ENCODE measurements at regions not wholly inside any gene's neighbourhood (a gene's known extent, or its start where the extent isn't known, plus 50 kb on each side); places are given as distances from the start of the nearest gene placed in this dataset.
A peak's percentile ranks its signal among the peaks of the same experiment; 100 is the strongest.

DNA sequence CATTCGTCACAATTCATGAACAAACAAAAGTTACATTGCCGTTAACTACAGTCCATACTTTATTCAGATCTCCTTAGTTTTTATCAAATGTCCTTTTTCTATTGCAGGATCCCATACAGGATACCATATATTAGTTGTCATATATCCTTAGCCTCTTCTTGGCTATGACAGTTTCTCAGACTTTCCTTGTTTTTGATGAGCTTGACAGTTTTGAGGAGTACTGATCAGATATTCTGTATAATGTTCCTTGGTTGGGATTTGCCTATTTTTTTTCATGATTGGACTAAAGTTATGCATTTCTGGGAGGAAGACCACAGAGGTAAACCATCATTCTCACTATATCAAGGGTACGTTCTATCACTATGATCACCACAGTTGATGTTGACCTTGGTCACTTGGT lies 1627.4 kb upstream of the C9orf72 start:
- Histone ChIP-seq H3K4me3 (ENCODE audit: low read depth, low read length) (no peak overlapping the region), H3K23ac (ENCODE audit: low read length) (no peak overlapping the region)

DNA sequence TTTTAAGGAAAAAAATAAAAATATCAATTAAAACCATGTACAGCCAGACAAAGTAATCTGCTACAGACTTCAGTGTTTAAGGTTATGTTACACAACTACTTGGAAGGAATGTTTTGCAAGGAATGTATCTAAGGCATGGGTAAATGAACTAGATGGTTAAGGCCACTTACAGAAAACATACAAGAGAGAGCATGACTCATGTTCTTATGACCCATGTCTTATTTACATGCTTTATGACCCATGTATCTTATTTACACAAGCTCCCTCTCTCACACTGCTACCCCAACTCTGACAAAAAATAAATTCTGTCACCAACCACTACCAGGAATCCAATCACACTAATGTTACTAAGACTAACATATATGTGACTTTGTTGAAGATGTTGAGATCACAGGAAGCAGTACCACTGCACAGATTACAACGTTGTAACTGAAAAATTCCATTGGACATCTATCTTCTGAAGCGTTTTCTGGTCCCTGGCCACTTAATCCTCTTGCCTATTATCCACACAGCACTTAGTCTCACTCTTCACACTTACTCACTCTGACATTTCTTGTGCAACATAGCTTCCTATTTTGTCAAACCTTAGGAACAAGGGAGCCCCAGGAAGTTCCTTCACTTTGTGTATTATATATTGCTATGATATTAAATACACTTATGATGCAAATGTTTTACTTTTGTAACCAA lies 1630.1 kb upstream of the C9orf72 start:
- Histone ChIP-seq H2BK12ac (ENCODE audit: low read length) (no peak overlapping the region), H3K9me3 (ENCODE audit: insufficient read depth, low read depth, low read length) (no peaks in the 10 kb centered on the region), H3K36me3 (ENCODE audit: control insufficient read depth in 1 of 2, insufficient read depth in 2 of 2, low read length in 2 of 2) (no peaks in the 10 kb centered on the region), H3K79me2 (ENCODE audit: control insufficient read depth, insufficient read depth, low read length, poor library complexity) (no peaks in the 10 kb centered on the region), H3K4me1 (ENCODE audit: control insufficient read depth in 1 of 2, insufficient read depth in 2 of 2, low read length in 2 of 2) (no peaks in the 10 kb centered on the region), H3K9ac (ENCODE audit: low read length) (no peak overlapping the region), H3K14ac (ENCODE audit: low read length) (no peak overlapping the region), H3K23ac (ENCODE audit: low read length) (no peak overlapping the region), H2AK5ac (ENCODE audit: low read length) (no peak overlapping the region), H3K27me3 (ENCODE audit: insufficient read depth, low read length) (no peaks in the 10 kb centered on the region), H4K91ac (ENCODE audit: low read depth, low read length) (no peak overlapping the region), H3K27ac (ENCODE audit: low read depth, low read length) (no peak overlapping the region), H3K4me3 (ENCODE audit: low read depth, low read length) (no peak overlapping the region), H4K8ac (ENCODE audit: low read depth, low read length) (no peak overlapping the region), H3K4ac (ENCODE audit: low read depth, low read length) (no peak overlapping the region), H4K12ac (ENCODE audit: low read depth, low read length) (no peak overlapping the region), H2AFZ (ENCODE audit: insufficient read depth, low read length, poor library complexity) (no peak overlapping the region), H3K79me1 (ENCODE audit: low read length) (no peaks in the 10 kb centered on the region), H2BK5ac (ENCODE audit: low read depth, low read length, poor library complexity) (no peak overlapping the region), H3K4me2 (ENCODE audit: low read length) (no peak overlapping the region), H2BK120ac (ENCODE audit: insufficient read depth, low read length, poor library complexity) (no peak overlapping the region), H3K18ac (ENCODE audit: low read length) (no peak overlapping the region)
- DNase-seq: peak in 1 of 2 donors; percentile 35
- WGBS (ENCODE audit: extremely low coverage, insufficient coverage, insufficient read length): no CpG with 5 or more reads among the region's 2 CpGs

More for the DNA sequence above, 1627.4 kb upstream of the C9orf72 start:
- H3K27me3 ChIP-seq (ENCODE audit: insufficient read depth, low read length): no peaks in the 10 kb centered on the region
- no peaks in the 10 kb centered on the region for H3K79me1 ChIP-seq (ENCODE audit: low read length)
- H4K12ac ChIP-seq (ENCODE audit: low read depth, low read length): no peak overlapping the region
- no peak overlapping the region for H4K91ac ChIP-seq (ENCODE audit: low read depth, low read length)
- no peak for DNase-seq
- H3K79me2 ChIP-seq (ENCODE audit: control insufficient read depth, insufficient read depth, low read length, poor library complexity): no peaks in the 10 kb centered on the region
- WGBS (ENCODE audit: extremely low coverage, insufficient coverage, insufficient read length): no CpG with 5 or more reads among the region's 3 CpGs
- H3K4me1 ChIP-seq (ENCODE audit: control insufficient read depth in 1 of 2, insufficient read depth in 2 of 2, low read length in 2 of 2): no peaks in the 10 kb centered on the region
- H4K8ac ChIP-seq (ENCODE audit: low read depth, low read length): no peak overlapping the region
- H3K27ac ChIP-seq (ENCODE audit: low read depth, low read length): no peak overlapping the region
- H3K9me3 ChIP-seq (ENCODE audit: insufficient read depth, low read depth, low read length): no peaks in the 10 kb centered on the region
- no peak overlapping the region for H2AFZ ChIP-seq (ENCODE audit: insufficient read depth, low read length, poor library complexity)
- H3K18ac ChIP-seq (ENCODE audit: low read length): no peak overlapping the region
- no peak overlapping the region for H2BK12ac ChIP-seq (ENCODE audit: low read length)
- no peak overlapping the region for H3K4ac ChIP-seq (ENCODE audit: low read depth, low read length)
- no peaks in the 10 kb centered on the region for H3K36me3 ChIP-seq (ENCODE audit: control insufficient read depth in 1 of 2, insufficient read depth in 2 of 2, low read length in 2 of 2)
- no peak overlapping the region for H2BK120ac ChIP-seq (ENCODE audit: insufficient read depth, low read length, poor library complexity)
- H3K9ac ChIP-seq (ENCODE audit: low read length): no peak overlapping the region
- H2BK5ac ChIP-seq (ENCODE audit: low read depth, low read length, poor library complexity): no peak overlapping the region
- H3K4me2 ChIP-seq (ENCODE audit: low read length): no peak overlapping the region
- no peak overlapping the region for H3K14ac ChIP-seq (ENCODE audit: low read length)
- no peak overlapping the region for H2AK5ac ChIP-seq (ENCODE audit: low read length)

DNA sequence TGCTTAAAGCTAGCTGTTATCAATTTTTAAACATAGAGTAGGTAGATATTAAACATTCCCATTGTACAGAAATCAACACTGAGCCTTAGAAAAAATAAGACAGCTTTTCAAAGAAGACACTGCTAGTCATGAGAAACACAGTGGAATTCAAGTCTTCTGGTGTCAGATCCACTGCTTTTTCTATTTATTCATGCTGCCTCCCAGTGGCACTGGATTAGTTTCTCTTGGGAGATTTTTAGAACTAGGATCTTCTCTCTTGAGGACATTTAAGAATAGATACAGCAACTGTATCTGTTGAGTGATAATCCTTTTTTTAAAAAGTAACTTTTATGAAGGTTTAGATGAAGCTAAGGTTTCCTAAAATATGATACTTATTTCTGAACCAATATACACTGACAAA lies 1635.4 kb upstream of the C9orf72 start:
- no peak overlapping the region for H3K4me3 ChIP-seq (ENCODE audit: low read depth, low read length)
- no peaks in the 10 kb centered on the region for H3K9me3 ChIP-seq (ENCODE audit: insufficient read depth, low read depth, low read length)
- no peak overlapping the region for H3K9ac ChIP-seq (ENCODE audit: low read length)
- H3K36me3 ChIP-seq (ENCODE audit: control insufficient read depth in 1 of 2, insufficient read depth in 2 of 2, low read length in 2 of 2): no peaks in the 10 kb centered on the region
- no peak overlapping the region for H4K8ac ChIP-seq (ENCODE audit: low read depth, low read length)
- H4K12ac ChIP-seq (ENCODE audit: low read depth, low read length): no peak overlapping the region
- DNase-seq: no peak
- H3K79me2 ChIP-seq (ENCODE audit: control insufficient read depth, insufficient read depth, low read length, poor library complexity): no peaks in the 10 kb centered on the region
- H3K18ac ChIP-seq (ENCODE audit: low read length): no peak overlapping the region
- H2AK5ac ChIP-seq (ENCODE audit: low read length): no peak overlapping the region
- no peak overlapping the region for H3K4me2 ChIP-seq (ENCODE audit: low read length)
- H3K27me3 ChIP-seq (ENCODE audit: insufficient read depth, low read length): peaks cover 8% of the 10 kb centered on the region
- H2BK12ac ChIP-seq (ENCODE audit: low read length): no peak overlapping the region
- H3K79me1 ChIP-seq (ENCODE audit: low read length): no peaks in the 10 kb centered on the region
- H2BK5ac ChIP-seq (ENCODE audit: low read depth, low read length, poor library complexity): no peak overlapping the region
- no peak overlapping the region for H3K23ac ChIP-seq (ENCODE audit: low read length)
- H3K4ac ChIP-seq (ENCODE audit: low read depth, low read length): no peak overlapping the region
- H3K4me1 ChIP-seq (ENCODE audit: control insufficient read depth in 1 of 2, insufficient read depth in 2 of 2, low read length in 2 of 2): peaks cover 2 to 4% of the 10 kb centered on the region in 2 experiments
- H4K91ac ChIP-seq (ENCODE audit: low read depth, low read length): no peak overlapping the region
- H3K27ac ChIP-seq (ENCODE audit: low read depth, low read length): no peak overlapping the region
- H3K14ac ChIP-seq (ENCODE audit: low read length): no peak overlapping the region
- H2AFZ ChIP-seq (ENCODE audit: insufficient read depth, low read length, poor library complexity): no peak overlapping the region
- H2BK120ac ChIP-seq (ENCODE audit: insufficient read depth, low read length, poor library complexity): no peak overlapping the region

DNA sequence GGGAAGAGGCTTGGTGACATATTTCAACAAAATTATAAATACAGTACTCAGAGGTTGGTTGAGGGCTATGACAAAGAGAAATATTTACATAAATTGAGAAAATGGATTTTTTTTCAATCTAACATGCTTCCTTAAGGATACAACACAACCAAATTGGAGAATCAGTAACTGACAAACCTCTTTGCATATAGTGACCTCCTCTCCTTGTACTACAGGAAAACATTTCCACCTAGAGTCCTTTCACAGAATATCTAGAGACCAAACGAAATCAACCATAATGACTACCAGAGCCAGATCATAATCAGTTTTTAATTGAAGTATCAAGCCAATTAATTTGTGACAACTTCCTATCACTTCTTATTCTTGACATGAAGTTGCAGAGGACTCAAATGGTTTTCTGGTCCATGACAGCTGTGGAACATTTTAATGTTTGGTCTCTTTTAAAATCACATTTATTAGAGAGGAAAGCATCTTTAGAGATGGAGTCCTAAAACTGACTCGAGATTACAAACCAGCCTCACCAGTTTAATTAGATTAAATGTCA lies 1636.5 kb upstream of the C9orf72 start:
- no peak overlapping the region for H3K4ac ChIP-seq (ENCODE audit: low read depth, low read length)
- H3K4me2 ChIP-seq (ENCODE audit: low read length): no peak overlapping the region
- no peak overlapping the region for H3K18ac ChIP-seq (ENCODE audit: low read length)
- no peak overlapping the region for H4K8ac ChIP-seq (ENCODE audit: low read depth, low read length)
- H2BK120ac ChIP-seq (ENCODE audit: insufficient read depth, low read length, poor library complexity): no peak overlapping the region
- H3K14ac ChIP-seq (ENCODE audit: low read length): no peak overlapping the region
- no peak overlapping the region for H2BK5ac ChIP-seq (ENCODE audit: low read depth, low read length, poor library complexity)
- H3K27ac ChIP-seq (ENCODE audit: low read depth, low read length): no peak overlapping the region
- no peaks in the 10 kb centered on the region for H3K9me3 ChIP-seq (ENCODE audit: insufficient read depth, low read depth, low read length)
- H3K23ac ChIP-seq (ENCODE audit: low read length): no peak overlapping the region
- no peak overlapping the region for H4K91ac ChIP-seq (ENCODE audit: low read depth, low read length)
- H3K79me1 ChIP-seq (ENCODE audit: low read length): no peaks in the 10 kb centered on the region
- H3K4me1 ChIP-seq (ENCODE audit: control insufficient read depth in 1 of 2, insufficient read depth in 2 of 2, low read length in 2 of 2): peaks cover 4 to 6% of the 10 kb centered on the region in 2 experiments
- H3K4me3 ChIP-seq (ENCODE audit: low read depth, low read length): no peak overlapping the region
- no peak overlapping the region for H2AK5ac ChIP-seq (ENCODE audit: low read length)
- H3K36me3 ChIP-seq (ENCODE audit: control insufficient read depth in 1 of 2, insufficient read depth in 2 of 2, low read length in 2 of 2): no peaks in the 10 kb centered on the region
- H2AFZ ChIP-seq (ENCODE audit: insufficient read depth, low read length, poor library complexity): no peak overlapping the region
- H3K79me2 ChIP-seq (ENCODE audit: control insufficient read depth, insufficient read depth, low read length, poor library complexity): no peaks in the 10 kb centered on the region
- no peak overlapping the region for H3K9ac ChIP-seq (ENCODE audit: low read length)
- no peak overlapping the region for H4K12ac ChIP-seq (ENCODE audit: low read depth, low read length)
- DNase-seq: no peak
- peaks cover 12% of the 10 kb centered on the region for H3K27me3 ChIP-seq (ENCODE audit: insufficient read depth, low read length)
- no CpG with 5 or more reads among the region's 2 CpGs for WGBS (ENCODE audit: extremely low coverage, insufficient coverage, insufficient read length)
- no peak overlapping the region for H2BK12ac ChIP-seq (ENCODE audit: low read length)
